DOHH2 (cell line): ENCODE measurements at regions not wholly inside any gene's neighbourhood (a gene's known extent, or its start where the extent isn't known, plus 50 kb on each side); places are given as distances from the start of the nearest gene placed in this dataset.

Experiments used
- EZH2phosphoT487 ChIP-seq: fragments of 200-600 bp; sonication (generic); IDR thresholded peaks from 2 replicates; pipeline ENCODE4 v1.6.1; 2017; ENCODE audit warnings: borderline replicate concordance, mild to moderate bottlenecking, antibody characterized with exemption, low read length, moderate library complexity, mixed read lengths
- TF ChIP-seq, protein P1 (sequence below): fragments of 200-600 bp; sonication (generic); IDR thresholded peaks from one replicate; pipeline ENCODE4 v1.5.1; 2014; ENCODE audit warnings: antibody characterized with exemption, mild to moderate bottlenecking, low read depth, low read length; ENCODE audit not compliant: poor library complexity, severe bottlenecking

DNA sequence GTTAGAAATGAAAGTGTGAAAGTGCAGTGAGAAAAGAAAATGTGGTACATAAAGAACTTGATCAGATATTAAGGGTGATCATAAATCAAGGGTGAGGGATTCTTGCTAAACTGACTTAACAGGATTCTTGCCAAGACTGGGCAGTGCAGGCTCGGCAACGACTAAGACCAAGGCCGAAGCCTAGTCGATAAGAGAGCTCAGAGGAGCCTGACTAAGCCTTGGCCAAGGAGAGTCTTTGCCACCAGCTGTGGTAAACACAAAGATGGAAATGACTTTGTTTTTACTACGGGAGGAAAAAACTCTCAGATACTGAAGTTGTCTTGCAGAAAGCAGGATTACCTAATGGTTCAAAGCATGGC lies 196.6 kb downstream of the LY86 start:
- TF ChIP-seq, protein P1, sequence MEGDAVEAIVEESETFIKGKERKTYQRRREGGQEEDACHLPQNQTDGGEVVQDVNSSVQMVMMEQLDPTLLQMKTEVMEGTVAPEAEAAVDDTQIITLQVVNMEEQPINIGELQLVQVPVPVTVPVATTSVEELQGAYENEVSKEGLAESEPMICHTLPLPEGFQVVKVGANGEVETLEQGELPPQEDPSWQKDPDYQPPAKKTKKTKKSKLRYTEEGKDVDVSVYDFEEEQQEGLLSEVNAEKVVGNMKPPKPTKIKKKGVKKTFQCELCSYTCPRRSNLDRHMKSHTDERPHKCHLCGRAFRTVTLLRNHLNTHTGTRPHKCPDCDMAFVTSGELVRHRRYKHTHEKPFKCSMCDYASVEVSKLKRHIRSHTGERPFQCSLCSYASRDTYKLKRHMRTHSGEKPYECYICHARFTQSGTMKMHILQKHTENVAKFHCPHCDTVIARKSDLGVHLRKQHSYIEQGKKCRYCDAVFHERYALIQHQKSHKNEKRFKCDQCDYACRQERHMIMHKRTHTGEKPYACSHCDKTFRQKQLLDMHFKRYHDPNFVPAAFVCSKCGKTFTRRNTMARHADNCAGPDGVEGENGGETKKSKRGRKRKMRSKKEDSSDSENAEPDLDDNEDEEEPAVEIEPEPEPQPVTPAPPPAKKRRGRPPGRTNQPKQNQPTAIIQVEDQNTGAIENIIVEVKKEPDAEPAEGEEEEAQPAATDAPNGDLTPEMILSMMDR, result no peak
- TF ChIP-seq EZH2phosphoT487, result no peak
